Renal pelvis (tissue), 1 donor: ENCODE measurements at regions not wholly inside any gene's neighbourhood (a gene's known extent, or its start where the extent isn't known, plus 50 kb on each side); places are given as distances from the start of the nearest gene placed in this dataset.

Experiments used
- DNase-seq: peaks from one replicate; pipeline ENCODE4 v3.0.0-alpha.2; 2013

DNA sequence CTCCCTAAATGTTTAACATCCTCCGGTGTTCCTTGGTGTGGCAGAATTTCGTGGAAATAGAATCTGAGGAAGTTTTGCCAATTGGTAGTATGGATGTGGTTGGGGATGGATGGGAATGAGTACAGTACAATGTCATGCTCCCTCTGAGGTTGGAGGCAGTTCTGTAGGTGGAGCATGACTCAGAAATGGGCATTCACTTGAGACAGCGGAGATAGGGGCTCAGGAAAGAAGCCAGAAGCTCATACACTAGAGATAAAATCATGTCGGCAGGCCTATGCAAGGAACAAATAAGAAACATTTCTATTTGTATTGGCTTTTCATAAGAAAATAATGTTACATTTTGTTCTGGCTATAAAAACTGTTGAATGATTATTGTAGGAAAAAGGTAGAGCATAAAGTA lies 196.0 kb downstream of the URB2 start:
- no peak for DNase-seq

DNA sequence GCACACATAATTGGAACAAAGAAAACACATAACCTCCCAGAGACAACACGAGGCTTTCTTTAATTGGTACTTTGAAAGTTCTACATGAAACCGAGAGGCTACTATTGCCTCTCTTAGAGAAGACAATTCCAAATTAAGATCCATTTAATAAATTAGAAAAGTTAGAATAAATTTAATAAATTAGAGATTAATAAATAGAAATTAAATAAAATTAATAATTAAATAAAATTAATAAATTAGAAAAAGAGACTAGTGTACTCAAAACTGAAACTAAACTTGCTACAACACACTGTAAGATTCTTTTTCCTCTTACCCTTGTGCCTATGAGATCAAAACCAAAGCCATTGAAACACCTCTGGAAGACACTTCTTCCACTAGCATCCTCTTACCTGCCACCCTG lies 199.0 kb downstream of the URB2 start:
- no peak for DNase-seq

DNA sequence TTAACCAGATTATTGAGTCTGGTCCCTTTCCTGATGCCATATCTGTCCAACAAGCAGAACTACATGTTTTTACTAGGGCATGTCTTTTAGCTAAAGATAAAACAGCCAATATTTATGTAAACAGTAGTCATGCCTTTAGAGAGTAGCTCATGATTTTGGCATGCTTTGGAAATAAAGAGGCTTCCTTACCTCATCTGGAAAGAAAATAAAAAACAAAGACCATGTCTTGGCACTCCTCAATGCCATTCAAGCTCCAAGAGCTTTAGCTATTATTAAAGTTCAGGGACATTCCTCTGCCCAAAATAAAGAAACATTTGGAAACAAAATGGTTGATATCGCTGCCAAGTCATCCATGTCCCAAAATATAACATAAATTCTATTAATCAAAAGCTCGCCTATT lies 202.4 kb downstream of the URB2 start:
- DNase-seq, result no peak

DNA sequence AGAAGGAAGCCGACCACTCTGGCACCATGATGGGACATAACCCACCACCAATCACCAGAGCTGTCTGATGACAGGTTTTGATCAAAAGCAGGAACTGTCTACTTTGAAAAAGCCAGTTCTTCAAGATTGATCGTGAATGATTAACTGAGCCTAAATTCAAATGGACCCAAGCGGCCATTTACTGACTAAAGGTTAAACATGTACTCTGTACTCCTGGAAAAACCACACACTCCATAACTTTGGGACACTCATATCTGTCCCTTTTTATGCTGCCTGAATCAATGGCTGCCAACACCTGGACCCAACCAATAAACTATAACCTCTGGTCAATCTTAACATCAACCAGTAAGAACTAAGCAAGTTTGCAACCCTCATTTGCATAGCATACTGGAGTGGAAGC lies 206.6 kb downstream of the URB2 start:
- no peak for DNase-seq

DNA sequence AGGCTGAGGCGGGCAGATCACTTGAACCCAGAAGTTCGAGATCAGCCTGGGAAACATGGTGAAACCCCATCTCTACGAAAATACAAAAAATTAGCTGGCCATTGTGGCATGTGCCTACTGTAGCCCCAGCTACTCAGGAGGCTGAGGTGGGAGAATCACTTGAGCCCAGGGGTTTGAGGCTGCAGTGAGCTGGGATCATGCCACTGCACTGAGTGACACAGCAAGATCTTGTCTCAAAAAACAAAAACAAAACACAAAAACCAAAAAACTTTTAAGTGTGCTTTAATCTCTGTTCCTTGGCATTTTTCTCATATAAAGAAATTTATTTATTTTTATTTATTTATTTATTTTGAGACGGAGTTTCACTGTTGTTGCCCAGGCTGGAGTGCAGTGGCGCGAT lies 208.2 kb downstream of the URB2 start:
- no peak for DNase-seq

DNA sequence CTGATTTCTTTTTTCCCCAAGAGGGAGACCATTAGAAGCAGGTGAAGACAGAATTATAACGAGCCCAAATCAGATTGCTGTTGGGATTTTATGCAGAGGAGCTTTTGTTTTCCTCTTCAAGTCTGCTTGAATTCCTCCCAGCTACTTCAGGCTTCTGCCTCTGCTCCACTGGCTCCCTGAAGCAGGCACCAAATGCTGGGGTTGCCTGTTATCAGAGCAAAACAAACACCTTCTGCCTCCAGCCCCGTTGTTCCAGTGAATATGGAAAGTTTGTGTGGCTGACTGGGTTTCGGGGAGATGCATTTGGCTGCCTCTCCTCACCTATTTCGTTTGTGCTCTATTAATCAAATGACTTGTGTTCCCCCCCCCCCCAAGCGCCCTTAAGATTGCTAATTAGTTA lies 209.2 kb downstream of the URB2 start:
- no peak for DNase-seq

DNA sequence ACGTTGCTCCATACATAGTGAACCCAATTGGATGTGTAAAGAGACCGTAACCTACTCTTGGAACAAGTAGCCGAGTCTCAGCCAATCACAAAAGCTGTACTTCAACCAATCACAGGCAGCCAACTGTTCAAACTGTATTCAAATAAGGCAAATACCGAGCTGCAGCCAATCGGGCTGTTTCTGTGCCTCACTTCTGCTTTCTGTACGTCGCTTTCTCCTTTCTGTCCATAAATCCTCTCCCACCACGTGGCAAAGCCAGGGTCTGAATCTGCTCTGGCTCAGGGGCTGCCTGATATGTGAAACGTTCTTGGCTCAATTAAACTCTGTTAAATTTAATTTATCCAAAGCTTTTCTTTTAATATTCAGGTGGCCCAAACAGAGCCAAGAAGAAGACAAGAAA lies 210.3 kb downstream of the URB2 start:
- no peak for DNase-seq

DNA sequence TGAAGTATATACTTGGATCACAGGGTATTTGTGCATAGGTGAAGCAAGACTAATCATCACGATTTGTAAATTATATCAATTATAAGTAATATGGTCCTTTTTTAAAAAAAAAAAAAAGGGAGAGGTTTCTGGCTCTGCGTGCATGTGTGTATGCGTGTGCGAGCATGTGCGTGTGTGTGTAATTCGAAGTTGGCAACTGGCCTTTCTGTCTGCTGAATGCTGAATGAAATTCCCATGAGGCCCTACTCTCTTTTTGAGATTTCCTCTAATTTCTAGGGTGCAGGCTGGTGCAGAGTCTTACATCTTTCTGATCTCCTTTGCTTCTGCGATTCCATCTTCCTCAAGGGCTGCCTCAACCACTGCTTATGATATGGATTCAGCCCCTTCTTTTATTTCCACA lies 212.2 kb downstream of the URB2 start:
- DNase-seq, result no peak

DNA sequence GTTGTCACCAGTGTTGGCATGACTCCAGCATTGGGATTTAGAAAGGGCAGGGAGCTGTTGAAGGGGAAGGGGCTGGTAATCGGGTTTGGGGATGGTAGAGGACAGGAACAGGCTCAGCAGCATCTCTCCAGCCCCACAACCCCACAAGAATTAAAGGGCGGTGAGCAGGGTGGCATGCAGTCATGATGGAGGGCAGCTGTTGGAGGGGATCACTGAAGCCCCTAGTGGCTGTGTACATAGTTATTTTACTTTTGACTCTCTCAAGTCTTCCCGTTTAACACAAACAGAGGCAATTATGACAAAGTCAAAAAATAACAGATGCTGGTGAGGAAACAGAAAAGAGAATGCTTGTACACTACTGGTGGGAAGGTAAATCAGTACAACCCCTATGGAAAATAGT lies 213.8 kb downstream of the URB2 start:
- DNase-seq, result no peak

DNA sequence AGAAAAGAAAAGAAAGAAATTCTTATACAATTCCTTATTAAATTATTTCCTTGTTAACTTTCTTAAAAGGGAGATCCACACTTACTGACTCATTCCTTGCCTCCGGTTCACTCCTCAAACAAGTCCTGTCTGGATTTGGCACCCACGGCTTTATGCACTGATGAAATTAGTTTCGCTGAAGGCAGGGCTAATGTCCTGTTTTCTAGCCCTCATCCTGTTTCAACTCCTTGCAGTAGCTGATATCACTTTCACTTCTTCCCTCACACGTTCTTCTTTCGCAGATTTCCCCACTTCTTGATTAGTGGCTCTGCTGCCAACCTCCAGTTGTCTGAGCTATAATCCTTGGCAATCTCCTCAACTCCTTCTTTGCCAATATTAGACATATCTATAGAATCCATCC lies 215.2 kb downstream of the URB2 start:
- DNase-seq, result no peak

DNA sequence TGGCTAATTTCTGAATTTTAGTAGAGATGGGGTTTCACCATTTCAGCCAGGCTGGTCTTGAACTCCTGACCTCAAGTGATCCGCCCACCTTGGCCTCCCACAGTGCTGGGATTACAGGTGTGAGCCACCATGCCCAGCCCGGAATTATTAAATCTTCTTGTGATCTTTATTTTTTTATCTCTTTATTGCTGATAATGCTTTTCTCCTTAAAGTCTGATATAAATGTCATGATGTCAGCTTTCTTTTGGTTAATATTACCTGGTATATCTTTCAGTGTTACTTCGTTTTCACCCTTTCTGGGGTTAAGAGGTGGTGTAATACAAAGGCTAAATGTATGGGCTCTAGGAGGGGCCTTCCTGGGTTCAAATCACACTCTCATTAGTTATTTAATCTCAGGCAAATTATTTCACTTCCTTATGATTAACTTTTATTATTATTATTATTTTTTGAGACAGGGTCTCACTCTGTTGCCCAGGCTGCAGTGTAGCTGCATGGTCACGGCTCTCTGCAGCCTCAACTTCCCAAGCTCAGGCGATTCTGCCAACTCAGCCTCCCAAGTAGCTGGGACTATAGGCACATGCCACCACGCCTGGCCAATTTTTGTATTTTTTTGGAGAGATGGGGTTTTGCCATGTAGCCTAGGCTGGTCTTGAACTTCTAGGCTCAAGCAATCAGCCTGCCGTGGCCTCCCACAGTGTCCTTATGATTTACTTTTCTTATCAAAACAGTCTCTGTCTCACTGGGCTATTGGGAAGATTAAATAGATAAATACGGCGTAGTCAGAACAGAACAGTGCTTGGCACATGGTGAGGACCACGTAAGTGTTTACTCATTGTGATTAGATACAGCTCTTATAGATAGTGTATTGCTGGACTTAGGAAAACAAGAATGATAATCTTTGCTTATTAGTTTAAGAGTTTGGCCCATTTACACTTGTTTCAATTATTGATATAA lies 216.5 kb downstream of the URB2 start:
- no peak for DNase-seq

DNA sequence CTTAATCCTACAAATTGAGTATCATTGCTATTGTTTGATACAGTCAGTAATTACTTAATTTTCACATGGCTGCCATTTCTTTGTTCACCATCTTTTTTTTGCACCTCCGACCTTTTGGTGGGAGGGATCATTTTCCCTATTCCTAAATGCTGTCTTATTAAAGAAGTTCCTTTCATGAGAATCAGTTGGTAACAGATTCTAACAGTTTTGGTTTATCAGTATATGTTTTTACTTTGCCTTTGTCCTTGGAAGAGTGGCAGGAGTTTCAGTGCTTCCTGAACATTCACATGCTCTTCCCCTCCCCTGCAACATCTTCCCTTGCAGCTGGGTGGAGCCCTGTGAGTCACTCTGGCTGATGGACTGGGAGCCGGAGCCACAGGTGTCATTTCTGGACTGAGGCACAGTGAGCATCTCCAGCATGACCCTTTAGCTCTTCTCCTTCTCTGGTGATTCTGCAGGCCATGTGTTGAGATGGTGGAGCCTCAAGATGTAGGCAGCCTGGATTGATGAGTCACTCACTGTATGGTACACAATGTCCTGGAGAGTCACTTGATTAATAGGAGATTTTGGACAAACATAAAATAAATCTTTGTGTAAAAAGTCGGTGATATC lies 217.7 kb downstream of the URB2 start:
- no peak for DNase-seq

DNA sequence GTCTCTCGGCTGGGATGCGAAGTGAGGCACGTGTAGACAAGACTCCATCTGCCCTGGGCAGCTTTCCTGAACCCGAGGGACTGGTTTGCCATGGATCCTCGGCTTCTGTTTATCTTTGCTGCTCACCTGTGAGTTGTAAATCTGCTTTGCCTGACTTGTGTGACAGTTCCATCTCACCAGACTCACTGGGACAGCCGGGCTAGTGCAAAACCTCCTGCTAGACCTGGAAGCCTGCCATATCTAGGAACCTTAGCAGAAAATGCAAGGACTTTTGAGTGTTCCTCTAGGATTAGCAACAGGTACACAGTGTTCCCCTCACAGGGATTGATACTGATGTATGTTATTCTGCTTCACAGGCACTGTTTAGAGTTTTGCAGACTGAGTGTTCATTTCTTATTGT lies 218.6 kb downstream of the URB2 start:
- DNase-seq, result no peak

DNA sequence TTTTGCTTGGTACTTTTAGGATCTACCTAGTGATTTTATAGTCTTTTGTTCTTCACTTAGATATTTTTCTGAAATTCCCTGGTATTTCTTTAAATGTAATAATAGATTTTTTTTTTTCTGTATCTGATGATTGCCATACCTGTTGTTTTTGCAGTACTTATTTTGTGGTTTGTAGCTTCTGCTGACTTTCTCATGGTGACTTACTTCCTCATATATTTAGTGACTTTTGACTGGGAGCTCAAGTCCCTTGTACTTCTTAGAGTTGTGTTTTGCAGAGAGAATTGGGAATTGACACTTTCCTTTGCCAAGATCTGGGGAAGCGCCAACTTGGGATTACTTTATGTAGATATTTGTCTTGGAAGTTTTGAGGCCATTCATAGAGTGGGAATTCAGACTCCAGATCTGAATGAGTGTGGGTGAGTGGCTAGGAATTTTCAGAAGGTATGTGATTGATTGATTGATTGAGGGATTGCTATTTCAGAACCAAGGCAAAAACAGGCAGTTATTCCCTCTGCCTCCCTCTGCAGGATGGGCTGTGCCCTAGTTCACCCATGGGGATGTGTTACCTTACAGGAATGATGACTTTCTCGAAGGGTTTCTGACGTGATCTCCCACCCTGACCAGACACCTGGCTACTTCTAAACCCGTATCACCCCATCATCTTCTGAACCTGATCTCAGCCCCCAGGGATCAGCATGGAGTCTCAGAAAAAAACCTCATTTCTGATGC lies 219.5 kb downstream of the URB2 start:
- DNase-seq, result no peak

DNA sequence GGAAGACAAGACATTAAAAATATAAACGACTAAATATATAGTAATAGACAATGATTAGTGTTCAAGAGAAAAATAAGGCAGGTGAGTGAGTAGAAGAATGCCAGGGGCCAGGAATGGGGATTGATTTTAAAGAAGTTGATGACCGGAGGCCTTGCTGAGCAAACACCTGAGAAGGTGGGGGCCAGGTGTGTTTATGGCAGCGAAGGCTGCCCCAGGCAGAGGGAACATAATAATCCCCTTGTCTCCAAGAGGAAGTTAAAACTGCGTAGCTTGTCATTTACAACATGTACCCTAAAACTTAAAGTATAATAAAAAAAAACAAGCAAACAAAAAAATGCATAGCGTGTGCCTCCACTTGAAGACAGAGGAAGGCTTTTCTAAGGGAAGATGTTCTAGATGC lies 220.3 kb downstream of the URB2 start:
- no peak for DNase-seq

DNA sequence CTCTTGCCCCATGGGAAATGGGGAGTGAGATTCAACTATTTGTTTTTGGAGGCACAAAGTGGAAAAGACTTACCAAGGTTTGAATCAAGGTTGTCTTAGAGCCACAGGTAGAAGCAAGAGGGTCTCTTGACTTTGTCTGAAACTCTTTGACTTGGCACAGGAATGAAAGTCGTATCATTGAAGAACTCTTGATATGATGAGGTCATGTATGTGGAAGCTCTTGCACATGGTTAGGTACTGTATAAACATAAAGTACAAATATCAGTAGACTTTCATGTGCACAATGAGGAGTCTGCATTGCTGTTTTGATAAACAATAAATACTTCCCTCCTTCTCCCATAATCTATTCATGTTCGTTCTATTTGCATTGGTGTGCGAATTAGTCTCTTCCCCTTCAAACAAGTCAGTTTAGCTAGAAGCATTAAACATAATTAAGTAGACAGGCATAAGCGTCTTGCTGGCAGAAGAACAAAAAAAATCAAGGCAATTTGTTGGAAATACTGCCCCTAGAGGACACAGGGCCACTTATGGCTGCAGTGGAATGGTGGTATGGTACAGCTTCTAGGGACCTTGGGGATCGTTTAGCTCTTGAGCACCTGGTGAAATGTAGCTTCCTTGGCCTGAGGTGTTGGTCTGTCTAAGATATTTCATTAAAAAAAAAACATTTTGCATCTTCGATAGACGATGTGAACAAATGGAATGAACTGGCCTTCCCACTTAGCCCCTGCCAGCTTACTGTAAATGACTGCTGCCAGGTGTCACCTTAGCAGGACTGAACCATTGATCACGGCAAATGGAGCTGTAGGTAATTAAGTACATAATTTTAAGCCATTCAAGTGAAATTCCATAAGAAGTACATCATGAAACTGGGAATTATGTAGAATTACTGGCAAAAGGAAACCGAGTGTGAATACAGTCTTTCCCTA lies 218.0 kb upstream of the GALNT2 start:
- no peak for DNase-seq

DNA sequence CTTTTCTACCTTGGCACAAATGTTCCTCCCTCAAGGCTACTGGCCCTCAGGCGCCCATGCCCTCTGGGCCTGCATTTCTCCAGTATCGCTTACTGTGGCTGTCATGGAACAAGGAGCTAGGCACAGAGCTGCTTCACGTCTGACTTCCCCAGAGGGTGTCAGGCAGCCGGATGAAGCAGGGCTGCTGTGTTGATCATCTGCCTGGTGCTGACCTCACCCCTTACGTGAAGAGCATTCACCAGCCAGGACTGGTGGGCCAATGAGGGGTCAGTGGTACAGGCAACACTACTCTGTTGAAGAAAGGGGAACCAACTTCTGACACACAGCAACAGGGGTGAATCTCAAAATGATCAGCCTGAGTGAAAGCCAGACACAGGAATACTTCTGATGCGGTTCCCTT lies 215.5 kb upstream of the GALNT2 start:
- DNase-seq, result no peak

DNA sequence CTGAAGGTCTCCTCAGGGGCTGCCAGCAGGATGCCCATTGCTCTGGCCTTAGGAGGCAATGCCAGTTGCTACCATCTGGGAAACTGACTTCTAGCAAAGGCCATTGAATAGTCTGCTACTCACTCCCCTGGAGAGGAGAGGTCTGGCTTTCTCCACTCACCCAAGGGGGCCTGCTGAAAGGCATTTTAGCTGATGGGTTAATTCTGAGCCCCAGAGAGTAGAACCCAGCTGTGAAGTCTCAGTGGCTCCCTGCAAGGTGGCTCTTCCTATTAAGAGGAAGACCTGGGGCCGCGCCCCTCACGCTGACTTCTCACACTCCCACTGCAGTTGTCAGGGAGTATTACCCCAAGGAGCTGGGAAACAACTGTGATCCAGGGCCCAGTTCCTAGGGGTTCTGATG lies 213.3 kb upstream of the GALNT2 start:
- no peak for DNase-seq

DNA sequence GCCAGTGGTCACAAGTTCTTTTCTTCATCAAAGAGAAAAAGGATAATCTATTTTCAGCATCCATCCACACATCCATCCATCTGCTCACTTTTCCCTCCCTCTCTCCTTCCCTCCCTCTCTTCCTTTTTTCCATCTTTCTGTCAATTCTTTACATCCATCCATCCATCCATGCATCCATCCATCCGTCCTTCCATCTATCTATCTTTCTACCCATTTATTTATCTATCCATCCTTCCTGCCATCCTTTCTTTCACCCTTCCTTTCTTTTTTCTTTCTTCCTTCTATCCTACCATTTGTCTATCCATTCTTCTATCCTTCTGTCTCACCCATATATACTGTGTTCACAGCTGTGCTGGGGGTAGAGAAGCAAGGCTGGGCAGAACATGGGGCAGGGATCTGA lies 212.4 kb upstream of the GALNT2 start:
- DNase-seq, result no peak

DNA sequence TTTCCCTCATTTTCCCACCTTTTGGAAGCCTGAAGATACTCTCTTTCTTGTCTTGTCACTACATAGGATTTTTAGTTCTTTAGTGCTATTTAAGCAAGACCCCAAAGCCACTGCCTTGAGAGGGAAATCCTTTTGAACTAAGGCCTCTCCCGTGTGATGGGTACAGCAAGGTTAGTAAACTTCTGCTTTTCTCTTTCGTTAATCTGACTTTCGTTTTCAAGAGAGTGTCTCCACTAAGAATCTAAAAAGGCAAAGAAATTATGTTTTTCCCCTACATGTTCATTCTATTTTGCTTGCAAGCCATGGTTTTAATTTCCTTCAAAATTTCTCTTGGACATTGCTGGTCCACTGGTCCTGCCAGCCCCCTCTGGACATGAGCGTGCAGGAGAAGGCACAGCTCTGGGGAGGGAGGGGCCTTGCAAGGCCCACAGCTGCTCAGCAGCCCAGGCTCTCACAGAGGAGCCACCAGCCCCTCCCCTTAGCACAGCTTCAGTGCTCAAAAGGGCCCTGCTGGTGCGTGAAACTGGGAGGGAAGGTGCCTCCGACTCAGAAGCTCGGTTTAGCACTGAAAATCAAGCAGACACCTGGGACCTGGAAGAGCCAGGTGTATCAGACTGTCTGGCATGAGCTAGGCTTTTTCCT lies 210.9 kb upstream of the GALNT2 start:
- no peak for DNase-seq

DNA sequence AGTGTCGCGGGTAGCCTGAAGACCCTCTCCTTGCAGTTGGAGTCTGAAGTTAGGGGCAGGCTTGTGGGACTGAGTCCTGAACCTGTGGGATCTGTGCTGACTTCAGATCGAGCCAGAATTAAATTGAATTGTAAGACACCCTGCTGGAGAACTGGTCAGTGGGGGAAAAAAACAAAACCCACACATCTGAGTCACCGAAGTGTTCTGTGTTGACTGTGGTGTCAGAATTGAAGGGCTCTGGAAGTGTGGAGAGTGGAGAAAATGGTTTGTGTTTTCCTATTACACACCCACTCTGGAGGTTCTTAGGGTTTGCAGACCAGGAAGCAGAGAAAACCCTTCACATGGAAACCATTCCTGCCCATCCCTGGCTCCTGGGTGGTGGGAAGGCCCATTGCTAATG lies 209.5 kb upstream of the GALNT2 start:
- DNase-seq, result no peak
